HEK293T (cell line): ENCODE measurements at regions not wholly inside any gene's neighbourhood (a gene's known extent, or its start where the extent isn't known, plus 50 kb on each side); places are given as distances from the start of the nearest gene placed in this dataset.

Source experiments
- ARNT ChIP-seq: fragments of 450-650 bp; IDR thresholded peaks from 2 replicates; pipeline ENCODE4 v1.6.1; 2017; ENCODE audit warnings: mild to moderate bottlenecking
- BHLHE40 ChIP-seq: fragments of 450-650 bp; IDR thresholded peaks from 2 replicates; pipeline ENCODE4 v1.6.1; 2016; ENCODE audit warnings: mild to moderate bottlenecking, moderate library complexity, borderline replicate concordance
- ELF4 ChIP-seq: fragments of 450-650 bp; IDR thresholded peaks from 2 replicates; pipeline ENCODE4 v1.6.1; 2017; ENCODE audit warnings: antibody characterized with exemption
- FOXA1 ChIP-seq: fragments of 450-650 bp; IDR thresholded peaks from 2 replicates; pipeline ENCODE4 v1.6.1; 2016; ENCODE audit warnings: mild to moderate bottlenecking
- FOXK2 ChIP-seq: fragments of 450-650 bp; IDR thresholded peaks from 2 replicates; pipeline ENCODE4 v1.6.1; 2016; ENCODE audit warnings: mild to moderate bottlenecking
- FOXM1 ChIP-seq: fragments of 450-650 bp; IDR thresholded peaks from 2 replicates; pipeline ENCODE4 v1.6.1; 2017; ENCODE audit warnings: mild to moderate bottlenecking, borderline replicate concordance
- HDGF ChIP-seq: fragments of 450-650 bp; IDR thresholded peaks from 2 replicates; pipeline ENCODE4 v1.6.1; 2017; ENCODE audit warnings: antibody characterized with exemption, borderline replicate concordance
- NFRKB ChIP-seq: fragments of 450-650 bp; IDR thresholded peaks from 2 replicates; pipeline ENCODE4 v1.6.1; 2016; ENCODE audit warnings: mild to moderate bottlenecking, moderate library complexity
- SP1 ChIP-seq: fragments of 450-650 bp; IDR thresholded peaks from 2 replicates; pipeline ENCODE4 v1.6.1; 2017
- SUZ12 ChIP-seq: fragments of 450-650 bp; IDR thresholded peaks from 2 replicates; pipeline ENCODE4 v1.6.1; 2016; ENCODE audit warnings: mild to moderate bottlenecking
- TARDBP ChIP-seq: fragments of 450-650 bp; IDR thresholded peaks from 2 replicates; pipeline ENCODE4 v1.6.1; 2016
- TF ChIP-seq, protein P1 (sequence below): fragments of 450-650 bp; IDR thresholded peaks from 2 replicates; pipeline ENCODE4 v1.6.1; 2016

DNA sequence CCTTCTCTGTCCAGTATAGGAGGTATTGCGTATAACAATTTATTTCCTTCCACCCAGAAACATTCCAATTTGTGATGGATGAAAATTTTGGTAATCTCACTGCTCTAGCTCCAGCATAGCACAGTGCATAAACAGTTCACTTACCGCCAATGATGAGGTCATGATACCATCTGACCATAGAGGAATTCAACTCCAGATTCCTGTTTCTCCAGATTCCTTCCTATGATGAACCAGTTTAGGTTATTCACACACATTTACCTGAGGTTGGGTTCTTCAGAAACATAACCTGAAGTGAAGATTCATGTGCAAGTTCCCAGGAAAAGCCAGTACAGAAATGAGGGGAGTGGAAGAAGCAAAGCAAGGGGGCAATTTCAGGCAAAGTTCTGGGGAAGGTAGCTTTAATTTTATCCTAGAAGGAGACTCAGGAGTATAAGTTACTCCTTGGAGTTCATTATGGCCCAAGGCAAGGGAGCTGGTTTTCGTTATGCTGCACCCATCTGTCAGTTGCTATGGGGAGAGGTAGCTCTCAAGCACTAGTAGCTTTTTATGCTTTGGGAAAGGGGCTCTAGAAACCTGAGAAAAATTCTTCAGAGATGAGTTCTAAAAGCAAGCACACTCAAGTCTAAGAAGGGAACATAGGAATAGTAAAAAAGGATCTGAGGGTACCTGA is 121.6 kb downstream of the CASP12 start:
- TF ChIP-seq SP1 (no peak), ARNT (no peak), FOXK2 (no peak), FOXM1 (no peak), BHLHE40 (no peak), SUZ12 (no peak), TARDBP (no peak), ELF4 (no peak), NFRKB (no peak), FOXA1 (no peak), HDGF (no peak)
- TF ChIP-seq, protein P1, sequence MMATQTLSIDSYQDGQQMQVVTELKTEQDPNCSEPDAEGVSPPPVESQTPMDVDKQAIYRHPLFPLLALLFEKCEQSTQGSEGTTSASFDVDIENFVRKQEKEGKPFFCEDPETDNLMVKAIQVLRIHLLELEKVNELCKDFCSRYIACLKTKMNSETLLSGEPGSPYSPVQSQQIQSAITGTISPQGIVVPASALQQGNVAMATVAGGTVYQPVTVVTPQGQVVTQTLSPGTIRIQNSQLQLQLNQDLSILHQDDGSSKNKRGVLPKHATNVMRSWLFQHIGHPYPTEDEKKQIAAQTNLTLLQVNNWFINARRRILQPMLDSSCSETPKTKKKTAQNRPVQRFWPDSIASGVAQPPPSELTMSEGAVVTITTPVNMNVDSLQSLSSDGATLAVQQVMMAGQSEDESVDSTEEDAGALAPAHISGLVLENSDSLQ: no peak
